GM21447 (cell line): ENCODE measurements at regions not wholly inside any gene's neighbourhood (a gene's known extent, or its start where the extent isn't known, plus 50 kb on each side); places are given as distances from the start of the nearest gene placed in this dataset.

Experiments
- ATAC-seq: cut with Tn5 transposase; IDR thresholded peaks from one replicate; pipeline ENCODE4 v1.9.1; 2021; ENCODE audit not compliant: unreplicated experiment

- no peak for ATAC-seq
These were observed 779.7 kb upstream of the MAN1A1 start for GRCh38 chr6:120129228-120129627.

DNA sequence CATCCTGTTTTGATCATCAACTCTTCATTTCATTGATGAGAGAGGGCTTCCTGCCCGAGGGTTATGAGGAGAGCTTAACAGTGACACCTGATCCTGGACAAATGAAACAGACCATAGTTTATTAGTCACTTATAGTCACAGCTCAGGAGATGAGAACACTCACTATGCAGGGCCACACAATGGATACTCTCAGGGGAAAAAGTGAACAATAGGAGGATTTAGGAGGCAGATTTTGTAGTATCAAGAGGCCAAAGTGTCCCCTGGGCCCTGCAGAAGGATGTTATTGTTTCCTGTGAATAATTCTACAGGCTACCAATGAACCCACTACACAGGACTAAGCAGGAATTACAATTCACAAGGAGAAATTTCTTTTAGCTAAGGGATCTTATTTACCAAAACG lies 772.8 kb upstream of the MAN1A1 start:
- ATAC-seq, result no peak

GRCh38 chr6:120116343-120116742 lies 766.8 kb upstream of the MAN1A1 start:
- ATAC-seq, result no peak

GRCh38 chr6:120112980-120113379 lies 763.4 kb upstream of the MAN1A1 start:
- no peak for ATAC-seq

DNA sequence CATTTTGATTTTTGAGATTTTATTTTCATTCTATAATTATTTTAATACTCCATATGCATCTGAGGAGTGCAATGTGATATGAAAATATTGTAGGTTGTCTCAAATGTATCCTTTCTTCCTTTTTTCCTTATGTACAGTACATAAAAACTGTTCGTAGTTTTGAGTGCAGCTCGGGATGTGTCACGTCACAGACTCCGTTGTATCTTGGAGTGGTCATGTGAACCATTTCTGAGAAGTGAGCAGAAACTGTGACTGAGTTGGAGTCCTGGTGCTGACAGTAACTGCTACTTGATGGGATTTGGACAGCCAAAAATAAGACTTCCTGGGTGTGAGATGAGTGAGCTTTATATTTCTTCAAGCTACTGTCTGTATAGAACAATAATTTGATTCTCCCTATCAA lies 761.4 kb upstream of the MAN1A1 start:
- ATAC-seq, result no peak

DNA sequence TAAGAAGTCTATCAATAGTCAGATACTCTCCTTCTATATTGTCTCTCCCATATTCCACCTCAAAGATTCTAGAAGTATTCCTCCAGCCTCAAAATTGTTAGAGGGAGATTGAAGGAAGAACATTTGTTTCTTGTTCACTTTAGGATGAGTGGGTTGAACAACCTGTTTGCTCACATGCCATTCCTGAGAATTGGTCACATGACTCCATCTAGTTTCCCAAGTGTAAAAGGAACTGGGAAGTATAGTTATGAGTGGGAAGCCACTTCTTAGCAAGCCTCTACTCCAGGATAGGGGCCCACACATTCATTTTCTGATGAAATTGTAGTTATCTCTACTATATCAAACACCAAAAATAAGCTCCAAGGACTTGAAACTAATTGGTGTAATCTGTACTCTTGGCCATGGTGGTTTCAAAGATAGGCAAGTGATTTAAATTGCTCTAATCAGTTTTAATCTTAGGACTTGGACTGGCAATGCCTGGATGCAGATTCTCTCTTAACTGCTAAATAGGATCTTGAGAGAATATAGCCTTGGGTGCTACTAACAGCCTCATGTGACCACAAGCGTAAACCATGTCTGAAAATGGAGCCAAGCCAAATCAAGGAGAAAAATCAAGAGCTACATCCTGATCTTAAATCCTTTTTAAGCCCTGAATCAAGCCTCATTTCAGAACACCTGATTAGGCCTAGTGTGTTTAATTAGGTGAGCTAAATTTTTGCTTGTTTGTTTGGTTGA lies 758.7 kb upstream of the MAN1A1 start:
- ATAC-seq, result no peak

DNA sequence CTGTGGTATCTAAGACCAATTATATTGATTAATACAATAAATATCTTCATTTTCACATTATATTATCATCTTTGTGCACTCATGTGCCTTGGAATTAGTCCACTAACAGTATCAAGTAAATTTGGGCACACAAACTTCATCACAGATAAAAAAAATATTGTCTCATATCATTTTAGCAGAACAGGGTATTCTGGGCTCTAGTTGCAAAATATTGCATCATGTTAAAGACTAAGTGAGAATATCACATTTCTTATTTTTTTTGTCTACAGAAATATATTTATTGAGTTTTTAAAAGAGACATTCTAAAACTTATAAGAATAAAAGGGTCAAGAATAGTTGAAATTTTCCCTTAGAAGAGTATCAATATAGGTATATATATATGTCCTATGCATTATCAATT lies 754.1 kb upstream of the MAN1A1 start:
- ATAC-seq, result no peak

DNA sequence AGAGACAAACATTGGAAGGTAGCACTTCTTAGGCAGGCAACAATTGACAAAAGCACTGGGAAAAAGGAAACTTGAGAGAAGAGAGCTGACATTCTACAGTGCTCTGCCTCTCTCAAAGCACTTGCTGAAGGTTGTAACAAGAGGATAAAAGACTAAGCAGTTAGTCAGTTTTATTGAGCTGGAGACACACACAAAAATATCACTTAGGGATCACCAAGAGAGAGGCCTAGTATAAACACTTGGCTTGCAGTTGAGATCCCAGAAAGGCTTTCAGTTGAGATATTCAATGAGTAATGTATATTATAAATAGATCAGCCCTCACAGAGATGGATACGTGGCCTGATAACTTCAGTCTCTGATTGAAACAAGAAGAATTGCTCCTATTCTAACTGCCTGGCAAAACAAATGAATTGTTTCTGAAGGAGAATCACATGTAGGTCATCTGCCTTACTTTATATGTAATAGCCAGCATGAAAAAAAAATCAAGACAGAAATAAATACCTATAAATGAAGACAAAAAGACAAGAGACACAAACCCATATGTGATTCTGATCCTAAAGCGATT lies 747.2 kb upstream of the MAN1A1 start:
- no peak for ATAC-seq

- ATAC-seq, result no peak
These were observed 733.6 kb upstream of the MAN1A1 start for GRCh38 chr6:120083186-120083585.

DNA sequence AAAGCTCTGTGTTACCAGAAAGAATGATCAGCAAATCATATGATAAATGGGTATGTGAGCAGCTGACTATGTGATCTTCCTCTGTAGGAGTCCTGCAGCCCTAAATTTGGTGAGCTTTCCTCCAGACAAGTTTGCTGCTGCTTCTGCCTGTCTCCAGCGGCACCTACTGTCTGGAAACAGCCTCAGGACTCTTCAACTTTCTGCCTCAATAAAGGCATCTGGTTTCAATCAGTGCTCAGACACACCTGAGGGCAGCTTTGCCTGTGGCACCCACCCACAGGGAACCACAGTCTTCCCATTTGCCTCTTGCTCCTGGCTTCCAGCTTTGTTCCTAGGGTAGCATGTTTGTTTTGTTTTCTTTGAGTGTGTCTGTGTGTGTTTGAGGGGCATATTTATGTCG lies 727.9 kb upstream of the MAN1A1 start:
- ATAC-seq, result no peak

DNA sequence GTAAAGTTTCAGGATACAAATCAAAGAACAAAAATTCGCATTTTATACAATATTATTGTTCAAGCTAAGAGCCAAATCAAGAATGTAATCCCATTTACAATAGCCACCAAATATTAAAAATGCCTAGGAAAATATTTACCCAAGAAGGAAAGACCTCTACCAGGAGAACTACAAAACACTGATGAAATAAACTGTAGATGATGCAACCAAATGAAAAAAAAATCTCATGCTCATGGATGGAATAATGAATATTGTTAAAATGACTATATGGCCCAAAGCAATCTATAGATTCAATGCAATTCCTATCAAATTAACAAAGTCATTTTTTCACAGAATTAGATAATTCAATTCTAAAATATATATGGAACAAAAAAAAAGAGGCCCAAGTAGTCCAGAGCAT lies 708.8 kb upstream of the MAN1A1 start:
- no peak for ATAC-seq

GRCh38 chr6:120056085-120056484 lies 706.5 kb upstream of the MAN1A1 start:
- peak; percentile 66 for ATAC-seq

DNA sequence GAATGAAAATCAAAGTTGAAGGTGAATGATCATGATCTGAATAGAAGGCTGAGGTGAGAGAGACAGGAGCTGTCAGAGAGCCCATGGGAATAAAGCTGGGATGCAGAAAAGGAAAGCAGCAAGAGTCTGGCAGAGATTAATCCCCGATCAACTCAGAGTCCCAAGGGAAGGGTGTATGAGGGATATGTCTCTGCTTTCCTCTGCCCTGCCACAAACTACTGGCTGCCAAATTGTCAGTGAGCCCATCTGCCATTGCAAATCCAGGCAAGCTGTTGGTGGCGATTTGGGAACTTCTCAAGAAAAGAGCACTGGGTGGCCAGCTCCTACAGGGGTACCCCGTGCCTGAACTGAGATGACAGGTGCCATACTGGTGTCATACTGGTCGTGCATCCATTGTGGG lies 705.5 kb upstream of the MAN1A1 start:
- ATAC-seq, result no peak

- ATAC-seq, result no peak
These were observed 690.1 kb upstream of the MAN1A1 start for GRCh38 chr6:120039664-120040063.

- no peak for ATAC-seq
These were observed 682.3 kb upstream of the MAN1A1 start for GRCh38 chr6:120031837-120032236.

- ATAC-seq, result no peak
These were observed 677.2 kb upstream of the MAN1A1 start for GRCh38 chr6:120026791-120027190.

DNA sequence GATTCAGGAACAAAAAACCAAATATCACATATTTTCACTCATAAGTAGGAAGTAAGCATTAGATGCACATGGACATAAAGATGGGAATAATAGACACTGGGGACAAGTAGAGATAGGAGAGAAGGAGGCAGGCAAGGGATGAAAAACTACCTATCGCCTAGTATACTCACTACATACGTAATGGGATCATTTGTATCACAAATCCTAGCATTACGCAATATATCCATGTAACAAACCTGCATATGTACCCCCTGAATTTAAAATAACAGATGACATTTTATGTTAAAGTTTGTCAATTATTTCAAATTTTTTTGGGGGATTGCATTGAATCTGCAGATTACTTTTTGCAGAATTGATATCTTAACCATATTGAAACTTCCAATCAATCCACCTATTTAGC lies 660.5 kb upstream of the MAN1A1 start:
- no peak for ATAC-seq

DNA sequence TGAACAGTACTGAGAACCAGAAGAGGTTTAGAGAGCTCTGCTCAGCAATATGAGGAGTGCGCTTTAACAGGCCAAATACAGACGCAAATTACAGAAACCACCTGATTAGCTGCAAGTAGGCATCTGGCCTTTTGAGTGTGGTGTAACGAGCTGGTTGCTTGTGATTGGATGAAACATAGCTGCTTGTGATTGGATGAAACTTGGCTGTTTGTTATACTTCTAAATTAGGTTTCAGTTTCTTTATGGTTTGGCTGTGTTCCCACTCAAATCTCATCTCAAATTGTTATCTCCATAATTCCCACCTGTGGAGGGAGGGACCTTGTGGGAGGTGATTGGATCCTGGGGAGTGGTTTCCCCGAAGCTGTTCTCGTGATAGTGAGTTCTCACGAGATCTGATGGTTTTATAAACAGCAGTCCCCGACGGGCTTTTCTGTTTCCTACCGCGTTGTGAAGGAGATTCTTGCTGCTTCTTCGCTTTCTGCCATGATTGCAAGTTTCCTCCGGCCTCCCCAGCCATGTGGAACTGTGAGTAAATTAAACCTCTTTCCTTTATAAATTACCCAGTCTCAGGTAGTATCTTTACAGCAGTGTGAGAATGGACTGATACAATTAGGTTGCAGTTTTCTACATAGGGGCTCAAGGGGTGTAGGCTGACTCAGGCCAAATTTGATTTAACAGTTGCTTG lies 655.9 kb upstream of the MAN1A1 start:
- no peak for ATAC-seq

DNA sequence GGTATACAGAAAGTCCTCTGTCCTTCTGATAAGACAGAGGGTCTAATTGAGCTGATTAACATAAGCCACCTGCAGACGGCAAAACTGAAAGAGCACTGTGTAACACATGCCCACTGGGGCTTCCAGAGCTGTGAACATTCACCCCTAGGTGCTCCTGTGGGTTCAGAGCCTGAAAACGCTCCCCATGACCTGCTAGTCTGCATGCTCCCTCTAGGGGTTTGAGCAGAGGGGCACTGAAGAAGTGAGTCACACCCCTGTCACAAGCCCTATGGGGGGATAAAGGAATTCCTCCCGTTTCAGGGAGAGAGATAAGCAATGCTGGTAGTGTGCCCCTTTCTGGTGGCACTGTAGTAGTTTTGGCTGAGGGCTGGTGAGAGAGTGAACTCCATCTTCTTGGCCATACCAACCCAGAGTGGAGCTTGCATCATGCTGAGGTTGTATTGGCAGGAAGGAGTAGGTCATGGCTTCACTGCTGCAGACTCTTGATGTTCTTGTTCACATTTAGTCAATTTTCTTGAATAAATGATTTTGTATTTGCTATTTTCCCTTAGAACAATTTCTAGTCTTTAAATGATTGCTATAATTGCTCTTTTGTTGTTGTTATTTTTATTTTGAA lies 637.5 kb upstream of the MAN1A1 start:
- ATAC-seq, result no peak

- ATAC-seq, result no peak
These were observed 636.6 kb upstream of the MAN1A1 start for GRCh38 chr6:119985952-119986736.

DNA sequence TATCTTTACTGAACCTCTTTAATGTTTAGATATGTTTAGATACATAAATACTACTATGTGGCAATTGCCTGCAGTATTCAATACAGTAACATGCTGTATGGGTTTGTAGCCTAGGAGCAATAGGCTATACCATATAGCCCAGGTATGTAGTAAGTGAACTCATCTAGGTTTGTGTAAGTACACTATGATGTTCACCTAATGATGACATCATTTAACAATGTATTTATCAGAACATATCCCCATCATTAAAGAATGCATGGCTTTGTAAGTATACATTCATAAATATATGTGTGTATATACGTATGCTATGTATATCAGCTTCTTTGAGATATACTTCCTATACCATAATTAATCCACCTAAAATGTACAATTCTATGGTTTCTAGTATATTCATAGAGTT lies 631.2 kb upstream of the MAN1A1 start:
- ATAC-seq, result no peak
